ENCODE measurements at regions not wholly inside any gene's neighbourhood (a gene's known extent, or its start where the extent isn't known, plus 50 kb on each side); places are given as distances from the start of the nearest gene placed in this dataset.

DNA sequence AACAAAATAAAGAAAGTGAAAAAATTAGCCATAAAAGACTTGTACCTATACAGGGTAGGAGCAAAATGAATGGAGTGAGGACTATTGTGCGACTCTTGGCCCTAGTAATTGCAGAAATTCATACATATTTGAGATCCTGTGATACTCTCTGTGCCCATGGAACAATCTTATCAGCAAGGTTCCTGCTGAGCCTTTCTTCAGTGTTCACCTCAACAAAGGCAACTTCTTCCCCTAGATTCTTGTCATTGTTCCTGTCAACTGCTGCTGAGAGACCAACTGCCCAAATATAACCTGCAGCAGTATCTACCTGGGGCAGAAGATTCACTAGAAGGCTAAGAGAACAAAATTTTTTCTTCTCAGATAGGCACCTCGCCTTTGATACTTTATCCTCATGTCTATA is 187.4 kb downstream of the NEBL start (continued):
- TF ChIP-seq MAFK (IDR thresholded peaks at IDR 0.05; ENCODE audit: low read depth, low read length) (no peak), HDAC2 (IDR thresholded peaks at IDR 0.05; ENCODE audit: borderline replicate concordance in 1 of 2, low read depth in 2 of 2, low read length in 2 of 2) (no peak), CHD1 (IDR thresholded peaks at IDR 0.05; ENCODE audit: low read depth, low read length) (no peak), GTF2F1 (IDR thresholded peaks at IDR 0.05; ENCODE audit: borderline replicate concordance, low read depth, low read length) (no peak), SUZ12 (IDR thresholded peaks at IDR 0.05; ENCODE audit: low read length) (no peak)

Measured in H1 (cell line).